ENCODE measurements at regions not wholly inside any gene's neighbourhood (a gene's known extent, or its start where the extent isn't known, plus 50 kb on each side); places are given as distances from the start of the nearest gene placed in this dataset.
"Not testable (repeated sequence)": the region's sequence is repeated elsewhere in the genome, so short reads cannot be mapped to it uniquely, and the experiment has no call there.

GRCh38 chr18:42484648-42485047 lies 529.6 kb downstream of the PIK3C3 start:
- no peak for DNase-seq
- Mint-ChIP-seq H3K4me3 (no peak overlapping the region), H3K4me1 (ENCODE audit: low read depth) (no peaks in the 10 kb centered on the region), H3K27me3 (ENCODE audit: low read depth) (no peaks in the 10 kb centered on the region), H3K9me3 (peaks cover 3% of the 10 kb centered on the region), H3K36me3 (ENCODE audit: low read depth) (no peaks in the 10 kb centered on the region), H3K27ac (no peak overlapping the region)
- intact Hi-C loops (cut with micrococcal nuclease): no loop called here
- CTCF ChIA-PET: no interaction called here

GRCh38 chr18:42486271-42486670 lies 531.2 kb downstream of the PIK3C3 start:
- Mint-ChIP-seq H3K4me3 (no peak overlapping the region), H3K9me3 (peaks cover 3% of the 10 kb centered on the region), H3K4me1 (ENCODE audit: low read depth) (no peaks in the 10 kb centered on the region), H3K27me3 (ENCODE audit: low read depth) (no peaks in the 10 kb centered on the region), H3K36me3 (ENCODE audit: low read depth) (no peaks in the 10 kb centered on the region), H3K27ac (no peak overlapping the region)
- CTCF ChIA-PET: no interaction called here
- intact Hi-C loops (cut with micrococcal nuclease): no loop called here
- DNase-seq: no peak

GRCh38 chr18:42508683-42509296 lies 553.8 kb downstream of the PIK3C3 start:
- no peak overlapping the region for H3K4me3 Mint-ChIP-seq
- no peaks in the 10 kb centered on the region for H3K27me3 Mint-ChIP-seq (ENCODE audit: low read depth)
- H3K4me1 Mint-ChIP-seq (ENCODE audit: low read depth): no peaks in the 10 kb centered on the region
- H3K27ac Mint-ChIP-seq: no peak overlapping the region
- peaks cover 11% of the 10 kb centered on the region for H3K9me3 Mint-ChIP-seq
- DNase-seq: no peak
- intact Hi-C loops (cut with micrococcal nuclease): no loop called here
- H3K36me3 Mint-ChIP-seq (ENCODE audit: low read depth): no peaks in the 10 kb centered on the region
- CTCF ChIA-PET: no interaction called here

- H3K36me3 Mint-ChIP-seq (ENCODE audit: low read depth): no peaks in the 10 kb centered on the region
- DNase-seq: no peak
- H3K27me3 Mint-ChIP-seq (ENCODE audit: low read depth): no peaks in the 10 kb centered on the region
- peaks cover 11% of the 10 kb centered on the region for H3K9me3 Mint-ChIP-seq
- no peak overlapping the region for H3K4me3 Mint-ChIP-seq
- intact Hi-C loops (cut with micrococcal nuclease): no loop called here
- no peak overlapping the region for H3K27ac Mint-ChIP-seq
- CTCF ChIA-PET: no interaction called here
- H3K4me1 Mint-ChIP-seq (ENCODE audit: low read depth): no peaks in the 10 kb centered on the region
Measured at GRCh38 chr18:42509750-42510415, 554.8 kb downstream of the PIK3C3 start.

GRCh38 chr18:42510540-42510939 lies 555.5 kb downstream of the PIK3C3 start:
- Mint-ChIP-seq H3K4me1 (ENCODE audit: low read depth) (no peaks in the 10 kb centered on the region), H3K4me3 (no peak overlapping the region), H3K27me3 (ENCODE audit: low read depth) (no peaks in the 10 kb centered on the region), H3K9me3 (peaks cover 11% of the 10 kb centered on the region), H3K27ac (no peak overlapping the region), H3K36me3 (ENCODE audit: low read depth) (no peaks in the 10 kb centered on the region)
- CTCF ChIA-PET: no interaction called here
- intact Hi-C loops (cut with micrococcal nuclease): no loop called here
- DNase-seq: no peak

- intact Hi-C loops (cut with micrococcal nuclease): no loop called here
- CTCF ChIA-PET: interaction anchor here (0.6 kb wide), 1 partner anchor 23 kb away, joined by 3 read pairs; no protein-coding TSS in a partner anchor
- no peak for DNase-seq
- no peaks in the 10 kb centered on the region for H3K36me3 Mint-ChIP-seq (ENCODE audit: low read depth)
- H3K27ac Mint-ChIP-seq: no peak overlapping the region
- peaks cover 3% of the 10 kb centered on the region for H3K9me3 Mint-ChIP-seq
- H3K4me1 Mint-ChIP-seq (ENCODE audit: low read depth): no peaks in the 10 kb centered on the region
- H3K4me3 Mint-ChIP-seq: no peak overlapping the region
- no peaks in the 10 kb centered on the region for H3K27me3 Mint-ChIP-seq (ENCODE audit: low read depth)
Measured at GRCh38 chr18:42513441-42513840, 558.4 kb downstream of the PIK3C3 start.

- Mint-ChIP-seq H3K4me1 (ENCODE audit: low read depth) (no peaks in the 10 kb centered on the region), H3K9me3 (peaks cover 3% of the 10 kb centered on the region), H3K27ac (no peak overlapping the region), H3K36me3 (ENCODE audit: low read depth) (no peaks in the 10 kb centered on the region), H3K4me3 (no peak overlapping the region), H3K27me3 (ENCODE audit: low read depth) (no peaks in the 10 kb centered on the region)
- no peak for DNase-seq
- intact Hi-C loops (cut with micrococcal nuclease): no loop called here
- CTCF ChIA-PET: no interaction called here
Measured at GRCh38 chr18:42514512-42514911, 559.5 kb downstream of the PIK3C3 start.

GRCh38 chr18:42517896-42518295 lies 562.9 kb downstream of the PIK3C3 start:
- H3K36me3 Mint-ChIP-seq (ENCODE audit: low read depth): no peaks in the 10 kb centered on the region
- no peak overlapping the region for H3K4me3 Mint-ChIP-seq
- no peaks in the 10 kb centered on the region for H3K4me1 Mint-ChIP-seq (ENCODE audit: low read depth)
- H3K27me3 Mint-ChIP-seq (ENCODE audit: low read depth): no peaks in the 10 kb centered on the region
- CTCF ChIA-PET: no interaction called here
- H3K9me3 Mint-ChIP-seq: peaks cover 2% of the 10 kb centered on the region
- H3K27ac Mint-ChIP-seq: no peak overlapping the region
- DNase-seq: no peak
- intact Hi-C loops (cut with micrococcal nuclease): no loop called here

- intact Hi-C loops (cut with micrococcal nuclease); H3K4me3 Mint-ChIP-seq; CTCF ChIA-PET; DNase-seq; H3K9me3 Mint-ChIP-seq; H3K27me3 Mint-ChIP-seq (ENCODE audit: low read depth); H3K27ac Mint-ChIP-seq; H3K4me1 Mint-ChIP-seq (ENCODE audit: low read depth); H3K36me3 Mint-ChIP-seq (ENCODE audit: low read depth): not testable (repeated sequence)
Measured at GRCh38 chr18:42518331-42518730, 563.3 kb downstream of the PIK3C3 start.

- H3K9me3 Mint-ChIP-seq: peaks cover 2% of the 10 kb centered on the region
- no peak for DNase-seq
- no peak overlapping the region for H3K27ac Mint-ChIP-seq
- no peak overlapping the region for H3K4me3 Mint-ChIP-seq
- intact Hi-C loops (cut with micrococcal nuclease): no loop called here
- H3K36me3 Mint-ChIP-seq (ENCODE audit: low read depth): no peaks in the 10 kb centered on the region
- H3K4me1 Mint-ChIP-seq (ENCODE audit: low read depth): no peaks in the 10 kb centered on the region
- no peaks in the 10 kb centered on the region for H3K27me3 Mint-ChIP-seq (ENCODE audit: low read depth)
- CTCF ChIA-PET: no interaction called here
Measured at GRCh38 chr18:42520138-42520537, 565.1 kb downstream of the PIK3C3 start.

GRCh38 chr18:42525905-42526304 lies 570.9 kb downstream of the PIK3C3 start:
- H3K4me1 Mint-ChIP-seq (ENCODE audit: low read depth): no peaks in the 10 kb centered on the region
- no peaks in the 10 kb centered on the region for H3K36me3 Mint-ChIP-seq (ENCODE audit: low read depth)
- no peaks in the 10 kb centered on the region for H3K27me3 Mint-ChIP-seq (ENCODE audit: low read depth)
- no peak overlapping the region for H3K4me3 Mint-ChIP-seq
- H3K27ac Mint-ChIP-seq: no peak overlapping the region
- CTCF ChIA-PET: no interaction called here
- peaks cover 2% of the 10 kb centered on the region for H3K9me3 Mint-ChIP-seq
- intact Hi-C loops (cut with micrococcal nuclease): no loop called here
- no peak for DNase-seq

- no peaks in the 10 kb centered on the region for H3K27me3 Mint-ChIP-seq (ENCODE audit: low read depth)
- H3K4me3 Mint-ChIP-seq: no peak overlapping the region
- DNase-seq: no peak
- H3K36me3 Mint-ChIP-seq (ENCODE audit: low read depth): no peaks in the 10 kb centered on the region
- H3K9me3 Mint-ChIP-seq: no peaks in the 10 kb centered on the region
- CTCF ChIA-PET: no interaction called here
- no peaks in the 10 kb centered on the region for H3K4me1 Mint-ChIP-seq (ENCODE audit: low read depth)
- no peak overlapping the region for H3K27ac Mint-ChIP-seq
- intact Hi-C loops (cut with micrococcal nuclease): no loop called here
Measured at GRCh38 chr18:42527766-42528165, 572.7 kb downstream of the PIK3C3 start.

GRCh38 chr18:42530276-42530675 lies 575.2 kb downstream of the PIK3C3 start:
- DNase-seq: no peak
- CTCF ChIA-PET: no interaction called here
- no peaks in the 10 kb centered on the region for H3K4me1 Mint-ChIP-seq (ENCODE audit: low read depth)
- no peak overlapping the region for H3K4me3 Mint-ChIP-seq
- H3K36me3 Mint-ChIP-seq (ENCODE audit: low read depth): no peaks in the 10 kb centered on the region
- intact Hi-C loops (cut with micrococcal nuclease): no loop called here
- H3K27me3 Mint-ChIP-seq (ENCODE audit: low read depth): no peaks in the 10 kb centered on the region
- H3K9me3 Mint-ChIP-seq: peaks cover 1% of the 10 kb centered on the region
- H3K27ac Mint-ChIP-seq: no peak overlapping the region

Measured in activated naive CD4-positive, alpha-beta T cell treated with anti-CD3 and anti-CD28 coated beads for 36 hours (primary cell).